Activated T-cell treated with anti-CD3 and anti-CD28 coated beads, Interleukin-2, amount 50 U/mL, for 1 hour (primary cell): ENCODE measurements at regions not wholly inside any gene's neighbourhood (a gene's known extent, or its start where the extent isn't known, plus 50 kb on each side); places are given as distances from the start of the nearest gene placed in this dataset.

ENCODE experiments used
- DNase-seq: peaks from one replicate; pipeline ENCODE4 v3.0.0-alpha.2; 2020

DNA sequence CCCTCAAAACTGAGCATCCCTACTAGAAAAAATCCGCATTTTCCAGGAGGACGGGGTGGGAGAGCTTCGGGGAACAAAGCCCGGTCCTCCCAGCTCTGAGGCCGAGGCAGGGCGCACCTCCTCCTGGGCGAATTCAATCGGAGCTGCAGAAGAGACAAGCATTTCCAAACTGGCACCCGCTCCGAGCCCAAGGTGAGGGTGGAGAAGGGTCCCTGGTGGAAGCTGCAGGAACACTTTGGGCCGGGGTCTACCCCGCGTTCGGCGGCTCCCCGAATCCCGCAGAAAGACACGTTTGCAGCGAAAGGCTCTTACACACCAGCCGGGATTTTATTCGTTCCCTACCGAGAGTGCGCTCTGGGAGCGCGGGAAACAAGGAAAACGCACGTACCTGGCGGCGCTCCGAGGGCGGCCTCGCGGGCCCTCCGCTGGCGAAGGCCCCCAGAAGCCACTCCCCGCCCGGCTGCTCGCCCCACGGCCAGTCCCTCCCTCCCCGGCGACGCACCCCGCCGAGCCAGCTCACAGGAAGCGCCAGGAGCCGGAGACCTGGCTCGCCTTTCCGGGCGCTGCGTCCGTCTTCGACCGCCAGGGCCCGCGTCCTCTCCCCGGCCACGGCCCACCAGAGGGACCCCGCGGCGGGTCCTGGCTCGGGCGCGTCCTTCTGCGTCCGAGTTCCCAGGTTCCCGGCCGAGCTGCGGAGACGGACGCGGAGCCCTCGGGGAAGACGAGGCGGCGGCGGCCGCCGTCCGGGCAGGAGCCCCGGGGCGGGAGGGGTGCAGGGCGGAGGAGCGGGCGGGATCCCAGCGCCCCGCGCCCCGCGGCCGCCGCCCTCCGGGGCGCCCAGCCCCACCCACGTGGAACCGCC, 49.8 kb upstream of the BAHCC1 start:
- peak; percentile 57 for DNase-seq
